WERI-Rb-1 (cell line): ENCODE measurements at regions not wholly inside any gene's neighbourhood (a gene's known extent, or its start where the extent isn't known, plus 50 kb on each side); places are given as distances from the start of the nearest gene placed in this dataset.

ENCODE experiments used
- DNase-seq: peaks from one replicate; pipeline ENCODE4 v3.0.0-alpha.2; 2020
- H3K27ac ChIP-seq: fragments of 250-450 bp; sonication (Bioruptor Pico); 2 replicates; pipeline ENCODE4 v1.5.1; 2020; ENCODE audit warnings: mild to moderate bottlenecking, moderate library complexity
- H3K27me3 ChIP-seq: fragments of 250-450 bp; sonication (Bioruptor Pico); 2 replicates; pipeline ENCODE4 v1.5.1; 2021; ENCODE audit warnings: mild to moderate bottlenecking, low read depth, moderate library complexity; ENCODE audit not compliant: insufficient read depth, severe bottlenecking
- H3K36me3 ChIP-seq: fragments of 250-450 bp; sonication (Bioruptor Pico); 2 replicates; pipeline ENCODE4 v1.5.1; 2020; ENCODE audit warnings: mild to moderate bottlenecking, moderate library complexity
- H3K4me3 ChIP-seq: 2 replicates; pipeline ENCODE4 v1.5.1; 2011; ENCODE audit warnings: low read depth, mild to moderate bottlenecking, control low read depth, low read length
- H3K9me3 ChIP-seq: fragments of 250-450 bp; sonication (Bioruptor Pico); 2 replicates; pipeline ENCODE4 v1.5.1; 2021; ENCODE audit warnings: mild to moderate bottlenecking, moderate library complexity; ENCODE audit not compliant: severe bottlenecking
- CTCF ChIP-seq: IDR thresholded peaks from 2 replicates; pipeline ENCODE4 v1.5.1; 2011; ENCODE audit warnings: low read depth, mild to moderate bottlenecking, control low read depth, inconsistent platforms, low read length

GRCh38 chr9:22529426-22530199 lies 83.0 kb downstream of the DMRTA1 start:
- H3K9me3 ChIP-seq = no peaks in the 10 kb centered on the region
- H3K27ac ChIP-seq = no peak overlapping the region
- TF ChIP-seq CTCF = no peak
- H3K36me3 ChIP-seq = no peaks in the 10 kb centered on the region
- no peaks in the 10 kb centered on the region for H3K27me3 ChIP-seq
- H3K4me3 ChIP-seq = no peak overlapping the region
- DNase-seq = no peak

GRCh38 chr9:22535780-22536179 lies 89.2 kb downstream of the DMRTA1 start:
- no peak for TF ChIP-seq CTCF
- no peaks in the 10 kb centered on the region for H3K36me3 ChIP-seq

GRCh38 chr9:22537721-22538120 lies 91.1 kb downstream of the DMRTA1 start:
- Histone ChIP-seq H3K27me3 (no peaks in the 10 kb centered on the region), H3K36me3 (no peaks in the 10 kb centered on the region), H3K9me3 (no peaks in the 10 kb centered on the region), H3K27ac (no peak overlapping the region), H3K4me3 (no peak overlapping the region)
- TF ChIP-seq CTCF = no peak
- DNase-seq = no peak

More at GRCh38 chr9:22535780-22536179, 89.2 kb downstream of the DMRTA1 start:
- Histone ChIP-seq H3K4me3 (no peak overlapping the region), H3K27me3 (no peaks in the 10 kb centered on the region), H3K27ac (no peak overlapping the region), H3K9me3 (no peaks in the 10 kb centered on the region)
- DNase-seq = no peak

- no peaks in the 10 kb centered on the region for H3K27me3 ChIP-seq
- no peak overlapping the region for H3K4me3 ChIP-seq
- TF ChIP-seq CTCF = no peak
- no peaks in the 10 kb centered on the region for H3K9me3 ChIP-seq
- no peaks in the 10 kb centered on the region for H3K36me3 ChIP-seq
- H3K27ac ChIP-seq = no peak overlapping the region
- no peak for DNase-seq
Observed at GRCh38 chr9:22548625-22549024, 102.0 kb downstream of the DMRTA1 start.

- Histone ChIP-seq H3K9me3 (no peaks in the 10 kb centered on the region), H3K27me3 (no peaks in the 10 kb centered on the region), H3K4me3 (no peak overlapping the region), H3K27ac (no peak overlapping the region), H3K36me3 (no peaks in the 10 kb centered on the region)
- no peak for TF ChIP-seq CTCF
- no peak for DNase-seq
Observed at GRCh38 chr9:22574740-22575139, 128.1 kb downstream of the DMRTA1 start.

- no peaks in the 10 kb centered on the region for H3K36me3 ChIP-seq
- no peak for DNase-seq
- TF ChIP-seq CTCF = no peak
- no peaks in the 10 kb centered on the region for H3K9me3 ChIP-seq
- H3K4me3 ChIP-seq = no peak overlapping the region
- H3K27me3 ChIP-seq = no peaks in the 10 kb centered on the region
- no peak overlapping the region for H3K27ac ChIP-seq
Observed at GRCh38 chr9:22580788-22581187, 134.2 kb downstream of the DMRTA1 start.
